ENCODE measurements at regions not wholly inside any gene's neighbourhood (a gene's known extent, or its start where the extent isn't known, plus 50 kb on each side); places are given as distances from the start of the nearest gene placed in this dataset.

GRCh38 chr16:11492808-11493530, 93.8 kb downstream of the LITAF start:
- Mint-ChIP-seq H3K27ac (no peak overlapping the region), H3K36me3 (ENCODE audit: insufficient read depth) (no peaks in the 10 kb centered on the region), H3K9me3 (ENCODE audit: low read depth) (peaks cover 8% of the 10 kb centered on the region), H3K4me3 (ENCODE audit: low read depth) (no peak overlapping the region), H3K27me3 (no peaks in the 10 kb centered on the region), H3K4me1 (ENCODE audit: low read depth) (peaks cover 17% of the 10 kb centered on the region)
- TF ChIP-seq, protein P1, sequence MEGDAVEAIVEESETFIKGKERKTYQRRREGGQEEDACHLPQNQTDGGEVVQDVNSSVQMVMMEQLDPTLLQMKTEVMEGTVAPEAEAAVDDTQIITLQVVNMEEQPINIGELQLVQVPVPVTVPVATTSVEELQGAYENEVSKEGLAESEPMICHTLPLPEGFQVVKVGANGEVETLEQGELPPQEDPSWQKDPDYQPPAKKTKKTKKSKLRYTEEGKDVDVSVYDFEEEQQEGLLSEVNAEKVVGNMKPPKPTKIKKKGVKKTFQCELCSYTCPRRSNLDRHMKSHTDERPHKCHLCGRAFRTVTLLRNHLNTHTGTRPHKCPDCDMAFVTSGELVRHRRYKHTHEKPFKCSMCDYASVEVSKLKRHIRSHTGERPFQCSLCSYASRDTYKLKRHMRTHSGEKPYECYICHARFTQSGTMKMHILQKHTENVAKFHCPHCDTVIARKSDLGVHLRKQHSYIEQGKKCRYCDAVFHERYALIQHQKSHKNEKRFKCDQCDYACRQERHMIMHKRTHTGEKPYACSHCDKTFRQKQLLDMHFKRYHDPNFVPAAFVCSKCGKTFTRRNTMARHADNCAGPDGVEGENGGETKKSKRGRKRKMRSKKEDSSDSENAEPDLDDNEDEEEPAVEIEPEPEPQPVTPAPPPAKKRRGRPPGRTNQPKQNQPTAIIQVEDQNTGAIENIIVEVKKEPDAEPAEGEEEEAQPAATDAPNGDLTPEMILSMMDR (IDR thresholded peaks at IDR 0.05; ENCODE audit: unreplicated experiment): no peak
- DNase-seq (ENCODE audit: low spot score, unreplicated experiment): no peak

- Mint-ChIP-seq H3K4me3 (ENCODE audit: low read depth) (no peak overlapping the region), H3K27ac (no peak overlapping the region), H3K9me3 (ENCODE audit: low read depth) (peaks cover 8% of the 10 kb centered on the region), H3K36me3 (ENCODE audit: insufficient read depth) (no peaks in the 10 kb centered on the region), H3K4me1 (ENCODE audit: low read depth) (peaks cover 17% of the 10 kb centered on the region), H3K27me3 (no peaks in the 10 kb centered on the region)
- no peak for DNase-seq (ENCODE audit: low spot score, unreplicated experiment)
- TF ChIP-seq, protein P1 (IDR thresholded peaks at IDR 0.05; ENCODE audit: unreplicated experiment): no peak
Observed at GRCh38 chr16:11493531-11493929, 93.2 kb downstream of the LITAF start.

- H3K9me3 Mint-ChIP-seq (ENCODE audit: low read depth): peaks cover 8% of the 10 kb centered on the region
- TF ChIP-seq, protein P1 (IDR thresholded peaks at IDR 0.05; ENCODE audit: unreplicated experiment): no peak
- H3K36me3 Mint-ChIP-seq (ENCODE audit: insufficient read depth): no peaks in the 10 kb centered on the region
- H3K4me1 Mint-ChIP-seq (ENCODE audit: low read depth): peaks cover 17% of the 10 kb centered on the region
- no peak overlapping the region for H3K27ac Mint-ChIP-seq
- DNase-seq (ENCODE audit: low spot score, unreplicated experiment): no peak
- no peak overlapping the region for H3K4me3 Mint-ChIP-seq (ENCODE audit: low read depth)
- no peaks in the 10 kb centered on the region for H3K27me3 Mint-ChIP-seq
Observed at GRCh38 chr16:11494029-11494428, 92.7 kb downstream of the LITAF start.

DNA sequence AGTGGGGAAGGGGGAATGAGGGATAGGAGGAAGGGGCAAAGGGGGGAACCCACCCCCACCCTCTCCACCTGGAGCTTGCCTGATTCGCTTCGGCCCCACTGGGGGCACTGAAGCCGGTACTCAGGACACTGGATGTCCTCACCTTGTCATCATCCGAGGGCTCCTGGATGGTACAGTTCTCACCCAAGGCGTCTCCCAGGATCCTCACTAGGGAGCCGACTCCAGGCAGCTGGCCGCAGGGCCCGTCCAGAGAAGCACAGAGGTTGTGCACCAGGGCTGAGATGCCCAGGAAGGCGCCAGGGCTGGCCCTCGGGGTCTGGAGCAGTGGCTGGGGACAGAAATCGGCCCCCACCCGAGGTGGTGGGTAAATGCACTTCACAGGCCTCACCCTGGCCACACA, 92.3 kb downstream of the LITAF start:
- no peak overlapping the region for H3K4me3 Mint-ChIP-seq (ENCODE audit: low read depth)
- TF ChIP-seq, protein P1 (IDR thresholded peaks at IDR 0.05; ENCODE audit: unreplicated experiment): no peak
- no peak overlapping the region for H3K27ac Mint-ChIP-seq
- H3K9me3 Mint-ChIP-seq (ENCODE audit: low read depth): peaks cover 8% of the 10 kb centered on the region
- peaks cover 17% of the 10 kb centered on the region for H3K4me1 Mint-ChIP-seq (ENCODE audit: low read depth)
- no peaks in the 10 kb centered on the region for H3K36me3 Mint-ChIP-seq (ENCODE audit: insufficient read depth)
- H3K27me3 Mint-ChIP-seq: no peaks in the 10 kb centered on the region
- no peak for DNase-seq (ENCODE audit: low spot score, unreplicated experiment)

GRCh38 chr16:11495066-11495407, 91.7 kb downstream of the LITAF start:
- Mint-ChIP-seq H3K27me3 (no peaks in the 10 kb centered on the region), H3K4me1 (ENCODE audit: low read depth) (peaks cover 17% of the 10 kb centered on the region), H3K27ac (peak overlapping the region; percentile 52), H3K9me3 (ENCODE audit: low read depth) (peaks cover 8% of the 10 kb centered on the region), H3K4me3 (ENCODE audit: low read depth) (no peak overlapping the region), H3K36me3 (ENCODE audit: insufficient read depth) (no peaks in the 10 kb centered on the region)
- DNase-seq (ENCODE audit: low spot score, unreplicated experiment): no peak
- TF ChIP-seq, protein P1 (IDR thresholded peaks at IDR 0.05; ENCODE audit: unreplicated experiment): no peak
